Suppressor macrophage treated with lipopolysaccharide for 4 hours (primary cell): ENCODE measurements at regions not wholly inside any gene's neighbourhood (a gene's known extent, or its start where the extent isn't known, plus 50 kb on each side); places are given as distances from the start of the nearest gene placed in this dataset.
A peak's percentile ranks its signal among the peaks of the same experiment; 100 is the strongest.
"Not testable (repeated sequence)": the region's sequence is repeated elsewhere in the genome, so short reads cannot be mapped to it uniquely, and the experiment has no call there.

Experiments used
- DNase-seq: peaks from one replicate; pipeline ENCODE4 v3.0.0-alpha.2; 2020

- no peak for DNase-seq
Measured at GRCh38 chr12:105595440-105595839, 264.9 kb downstream of the C12orf75 start.

GRCh38 chr12:105596731-105597130 is 266.2 kb downstream of the C12orf75 start:
- DNase-seq: no peak

DNA sequence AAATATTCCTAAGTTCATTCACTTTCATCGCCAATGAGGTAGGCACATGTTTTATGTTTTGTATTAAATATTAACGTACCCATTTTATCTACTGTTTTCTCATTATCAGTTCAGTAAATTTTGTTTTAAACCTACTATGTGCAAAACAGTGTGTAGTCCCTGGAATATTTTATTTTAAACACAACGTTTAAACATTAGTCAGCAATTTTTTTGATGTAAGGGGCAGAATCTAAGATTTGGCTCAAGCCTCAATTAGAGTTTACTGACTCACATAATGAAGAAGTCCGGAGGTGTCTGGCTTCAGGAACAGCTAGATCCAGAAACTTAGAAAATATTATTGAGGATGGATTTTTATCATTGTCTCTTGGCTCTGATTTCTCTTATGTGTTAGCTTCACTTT is 267.5 kb downstream of the C12orf75 start:
- no peak for DNase-seq

DNA sequence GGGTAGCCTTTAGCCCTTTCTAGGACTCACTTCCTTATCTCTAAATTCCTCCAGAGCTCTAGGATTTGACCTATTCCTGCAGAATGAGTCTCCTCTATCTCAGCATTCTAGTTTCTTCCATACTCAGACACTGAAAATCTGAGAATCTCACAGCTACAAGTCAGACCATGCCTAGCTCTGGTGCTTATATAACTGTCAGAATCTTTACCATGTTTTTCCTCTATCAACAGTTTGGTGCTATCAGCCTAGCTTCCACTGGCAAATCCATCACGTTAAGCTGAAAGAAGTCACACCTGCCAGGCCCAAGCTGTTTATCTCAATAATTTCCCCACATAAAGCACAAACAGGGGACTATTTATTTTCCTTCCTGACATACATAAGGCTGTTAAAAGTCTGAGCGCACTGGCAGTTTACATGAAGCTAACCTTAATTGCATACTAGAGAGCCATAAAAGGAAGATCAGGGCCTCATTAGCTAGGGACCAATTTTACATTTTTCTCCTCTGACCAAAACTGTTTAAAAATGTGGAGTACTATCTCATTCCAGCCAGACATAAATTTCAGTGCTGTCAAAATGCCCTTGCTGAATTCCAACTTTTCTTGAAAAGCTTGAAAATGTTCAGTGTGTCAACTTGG is 270.5 kb downstream of the C12orf75 start:
- no peak for DNase-seq

GRCh38 chr12:105602312-105602711 is 271.8 kb downstream of the C12orf75 start:
- DNase-seq: peak; percentile 1

GRCh38 chr12:105604281-105604680 is 273.8 kb downstream of the C12orf75 start:
- DNase-seq: not testable (repeated sequence)

- DNase-seq: not testable (repeated sequence)
Measured at GRCh38 chr12:105606613-105607012, 276.1 kb downstream of the C12orf75 start.

DNA sequence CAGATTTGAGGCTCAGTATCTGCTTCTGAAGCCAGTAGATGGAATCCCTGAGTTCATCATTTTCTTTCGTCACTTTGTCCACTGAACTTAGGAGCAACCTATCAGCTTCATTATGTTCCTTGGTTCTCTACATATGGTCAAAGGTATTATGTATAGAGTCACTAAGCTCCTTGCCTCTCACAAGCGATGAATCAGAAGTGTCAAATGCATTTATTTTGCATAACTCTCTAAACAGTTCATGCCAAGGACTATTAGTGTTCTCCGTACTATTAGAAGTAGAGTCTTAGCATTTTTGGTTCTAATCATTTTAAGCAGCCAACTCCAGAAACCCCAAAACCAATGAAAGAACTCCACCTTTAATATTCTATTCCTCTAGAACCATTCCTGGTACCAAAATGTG is 278.5 kb downstream of the C12orf75 start:
- DNase-seq: not testable (repeated sequence)

GRCh38 chr12:105610459-105610858 is 280.0 kb downstream of the C12orf75 start:
- no peak for DNase-seq

DNA sequence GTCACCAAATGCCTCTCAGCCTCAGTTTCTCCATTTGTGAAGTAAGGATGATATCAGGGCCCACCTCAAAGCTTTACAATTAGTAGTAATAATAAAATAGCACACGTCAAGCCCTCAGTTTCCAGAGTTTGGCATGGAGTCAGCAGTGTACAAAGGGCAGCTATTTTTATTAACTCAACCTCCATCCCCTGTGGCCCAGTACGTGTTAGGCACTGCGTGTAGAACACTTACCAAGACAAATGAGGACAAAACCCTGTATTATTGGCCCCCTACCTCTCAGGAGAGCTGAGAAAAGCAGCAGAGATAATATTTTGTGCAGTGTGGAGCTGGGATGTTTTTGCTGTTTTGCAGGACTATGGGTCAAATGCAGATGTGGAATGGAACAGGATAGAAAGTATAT is 280.8 kb downstream of the C12orf75 start:
- DNase-seq: no peak

GRCh38 chr12:105613269-105613668 is 282.8 kb downstream of the C12orf75 start:
- DNase-seq: no peak

GRCh38 chr12:105613887-105614286 is 283.4 kb downstream of the C12orf75 start:
- DNase-seq: no peak

GRCh38 chr12:105616971-105617540 is 286.6 kb downstream of the C12orf75 start:
- DNase-seq: no peak

GRCh38 chr12:105622220-105622619 is 291.7 kb downstream of the C12orf75 start:
- DNase-seq: no peak

DNA sequence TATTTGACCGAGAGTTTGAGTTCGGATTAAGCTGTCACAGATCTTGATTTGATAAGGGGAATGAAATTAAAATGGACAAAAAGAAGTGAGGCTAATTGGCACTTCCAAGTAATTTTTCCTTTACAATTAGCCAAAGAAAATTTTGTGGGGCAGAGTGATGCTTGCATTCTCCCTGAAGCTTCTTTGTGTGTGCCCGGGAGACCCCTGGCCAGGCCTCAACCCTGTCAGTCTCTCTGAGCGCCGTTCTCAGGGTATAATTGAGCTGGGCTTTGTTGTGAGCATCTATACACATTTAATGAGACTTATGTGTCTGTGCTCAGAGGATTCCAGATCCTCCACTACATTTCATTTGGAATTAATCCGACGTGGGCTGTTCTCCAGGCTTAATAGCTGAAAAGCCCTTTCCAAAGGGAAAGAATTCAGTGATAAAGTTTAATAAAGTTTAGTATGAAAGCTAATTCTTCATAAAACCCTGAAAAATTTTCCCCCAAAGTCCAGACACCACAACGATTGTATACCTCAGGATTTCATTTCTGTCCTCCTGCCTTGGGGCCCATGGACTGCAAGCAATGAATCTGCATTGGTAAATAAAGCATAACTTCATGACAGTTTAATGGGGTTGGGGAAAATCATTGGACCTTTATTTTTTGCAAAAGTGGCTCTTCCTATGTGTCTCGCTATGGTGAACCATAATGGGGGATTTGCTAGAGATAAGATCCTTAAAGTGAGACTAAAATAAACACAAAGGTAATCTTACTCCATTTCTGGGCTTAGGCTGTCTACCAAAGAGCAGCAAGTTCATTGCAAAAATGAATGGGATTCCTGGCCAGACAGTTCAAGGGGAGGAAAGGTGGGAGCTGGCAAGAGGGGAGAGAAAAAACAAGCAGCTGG is 292.6 kb downstream of the C12orf75 start:
- DNase-seq: no peak

DNA sequence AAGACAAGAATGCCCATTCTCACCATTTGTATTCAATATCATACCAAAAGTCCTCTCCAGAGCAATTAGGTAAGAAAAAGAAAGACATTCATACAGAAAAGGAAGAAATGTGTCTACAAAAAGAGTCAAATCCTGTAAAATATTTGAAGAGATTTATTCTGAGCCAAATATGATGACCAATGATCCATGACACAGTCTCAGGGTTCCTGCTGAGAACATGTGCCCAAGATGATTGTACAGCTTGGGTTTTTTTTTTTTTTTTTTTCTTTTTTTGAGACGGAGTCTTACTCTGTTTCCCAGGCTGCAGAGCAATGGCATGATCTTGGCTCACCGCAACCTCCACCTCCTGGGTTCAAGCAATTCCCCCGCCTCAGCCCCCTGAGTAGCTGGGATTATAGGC is 296.2 kb downstream of the C12orf75 start:
- DNase-seq: no peak

GRCh38 chr12:105637470-105637869 is 307.0 kb downstream of the C12orf75 start:
- DNase-seq: no peak

DNA sequence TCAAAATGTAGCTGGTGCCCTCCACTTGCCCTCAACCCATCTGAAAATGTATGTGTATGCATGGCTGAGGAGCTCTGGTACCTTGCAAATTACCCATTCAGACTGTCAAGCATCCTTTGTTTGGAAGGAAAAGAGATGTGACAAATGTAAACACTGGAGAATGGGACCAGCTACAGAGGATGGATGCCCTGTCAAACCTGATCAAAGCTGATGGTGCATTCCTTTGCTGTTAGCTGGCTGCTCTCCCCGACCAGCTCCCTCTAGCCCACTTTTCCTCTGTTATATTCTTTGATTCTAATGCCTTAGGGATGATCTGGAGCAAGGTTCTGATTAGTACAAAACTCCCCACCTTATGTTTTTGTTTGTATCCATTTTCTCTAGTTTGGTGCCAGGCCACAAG is 310.3 kb downstream of the C12orf75 start:
- DNase-seq: no peak

DNA sequence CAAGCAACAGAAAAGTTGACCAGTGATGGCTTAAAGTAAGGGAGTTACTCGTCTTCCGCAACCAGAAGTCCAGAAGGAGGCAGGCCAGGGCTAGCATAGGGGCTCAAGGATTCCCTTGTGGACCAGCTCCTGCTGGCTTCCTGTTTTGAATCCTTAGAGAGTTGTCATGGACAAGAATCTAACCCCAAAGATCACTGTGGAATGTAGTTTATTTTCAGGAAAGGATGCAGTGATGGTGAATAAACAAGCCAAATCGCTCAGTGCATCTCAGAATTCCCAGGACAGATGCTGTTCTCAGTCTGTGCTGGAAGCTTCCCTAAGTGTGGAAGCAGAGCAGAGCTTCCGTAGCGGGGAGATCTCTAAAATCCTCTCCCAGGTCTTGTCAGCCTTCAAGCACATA is 311.3 kb downstream of the C12orf75 start:
- DNase-seq: no peak

GRCh38 chr12:105644770-105645169 is 314.3 kb downstream of the C12orf75 start:
- no peak for DNase-seq

DNA sequence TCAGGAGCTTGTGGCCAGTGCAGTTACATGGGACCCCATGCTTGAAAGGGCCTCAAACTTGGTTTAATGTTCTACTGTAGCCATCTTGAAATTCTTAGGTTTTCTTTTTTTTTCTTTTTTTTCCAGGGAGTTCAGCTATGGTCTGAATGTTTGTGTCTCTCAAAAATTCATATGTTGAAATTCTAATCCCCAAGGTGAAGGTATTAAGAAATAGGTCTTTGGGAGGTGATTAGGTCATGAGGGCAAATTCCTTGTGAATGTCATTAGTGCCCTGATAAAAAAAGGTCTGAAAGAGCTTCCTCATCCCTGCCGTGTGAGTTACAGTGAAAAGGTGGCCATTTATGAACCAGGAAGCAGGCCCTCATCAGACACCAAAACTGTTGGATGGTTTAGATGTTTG is 324.1 kb downstream of the C12orf75 start:
- DNase-seq: no peak

- no peak for DNase-seq
Measured at GRCh38 chr12:105658389-105658788, 327.9 kb downstream of the C12orf75 start.

DNA sequence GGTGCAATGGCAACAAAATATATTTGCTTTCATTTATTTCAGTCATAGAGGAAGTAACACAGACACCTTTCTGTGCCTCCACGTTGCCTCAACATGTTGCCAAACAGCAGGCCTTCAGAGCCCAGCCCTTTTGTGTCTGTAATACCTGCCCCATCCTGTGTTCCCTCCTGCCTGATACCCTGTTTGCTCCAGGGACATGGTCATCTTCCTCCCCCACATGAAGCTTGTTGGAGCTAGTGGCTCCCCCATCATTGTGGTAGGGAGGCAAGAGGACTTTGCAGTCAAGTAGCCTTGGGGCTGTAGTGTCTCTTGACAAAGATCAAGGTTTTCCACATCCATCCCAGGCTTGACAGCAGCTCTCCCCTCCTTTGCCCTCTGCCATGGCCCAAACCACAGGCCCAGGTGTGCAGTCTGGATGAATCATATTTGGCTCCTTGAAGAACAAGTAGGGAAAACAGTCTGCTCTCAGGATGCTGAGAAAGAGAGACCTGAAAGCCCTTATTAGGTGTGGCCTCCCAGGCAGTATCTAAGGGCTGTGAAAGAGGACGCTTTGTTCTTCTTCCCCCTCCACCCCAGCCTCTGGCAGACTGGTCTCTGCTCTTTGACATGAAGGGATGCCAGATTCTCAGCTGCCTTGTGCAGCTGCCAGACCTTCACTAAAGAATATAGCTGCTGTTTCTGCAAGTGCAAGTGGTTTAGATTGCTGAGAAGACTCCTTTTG is 329.0 kb downstream of the C12orf75 start:
- DNase-seq: no peak
